ENCODE measurements at regions not wholly inside any gene's neighbourhood (a gene's known extent, or its start where the extent isn't known, plus 50 kb on each side); places are given as distances from the start of the nearest gene placed in this dataset.

DNA sequence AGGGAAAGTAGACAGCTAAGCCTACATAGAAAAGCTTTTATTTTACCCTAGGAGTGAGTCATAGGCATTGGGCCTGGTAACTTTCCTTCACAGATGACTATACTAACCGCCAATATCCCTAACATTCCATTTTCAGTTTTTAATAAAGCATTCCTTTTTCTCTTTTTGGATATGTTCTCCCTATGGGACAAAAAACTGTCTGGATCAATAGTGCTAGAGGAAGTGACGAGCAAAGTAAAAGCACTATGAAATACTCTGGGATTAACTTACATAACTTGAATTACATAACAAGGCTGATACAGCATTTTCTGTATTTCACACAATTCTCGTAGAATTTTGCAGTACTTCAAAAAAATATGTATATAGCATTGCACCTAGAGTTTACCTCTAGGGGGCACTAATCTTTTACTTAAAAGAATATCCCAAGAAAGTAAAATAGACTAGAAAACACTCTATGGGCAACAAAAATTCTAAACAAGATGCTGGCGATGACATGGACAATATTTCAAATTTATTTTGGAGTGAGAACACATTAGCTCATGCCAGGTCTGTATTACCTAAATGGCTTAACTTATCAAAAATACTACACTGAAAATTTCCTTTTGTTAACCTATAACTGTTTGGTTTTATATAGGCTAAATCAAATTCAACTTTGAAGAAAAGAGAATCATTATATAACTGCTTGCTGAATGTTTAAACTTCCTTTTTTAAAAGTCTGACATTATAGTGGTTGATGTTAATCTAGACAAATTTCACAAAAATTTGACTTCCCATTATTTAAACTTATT, 66.3 kb upstream of the DST start:
- DNase-seq = peak; percentile 20

DNA sequence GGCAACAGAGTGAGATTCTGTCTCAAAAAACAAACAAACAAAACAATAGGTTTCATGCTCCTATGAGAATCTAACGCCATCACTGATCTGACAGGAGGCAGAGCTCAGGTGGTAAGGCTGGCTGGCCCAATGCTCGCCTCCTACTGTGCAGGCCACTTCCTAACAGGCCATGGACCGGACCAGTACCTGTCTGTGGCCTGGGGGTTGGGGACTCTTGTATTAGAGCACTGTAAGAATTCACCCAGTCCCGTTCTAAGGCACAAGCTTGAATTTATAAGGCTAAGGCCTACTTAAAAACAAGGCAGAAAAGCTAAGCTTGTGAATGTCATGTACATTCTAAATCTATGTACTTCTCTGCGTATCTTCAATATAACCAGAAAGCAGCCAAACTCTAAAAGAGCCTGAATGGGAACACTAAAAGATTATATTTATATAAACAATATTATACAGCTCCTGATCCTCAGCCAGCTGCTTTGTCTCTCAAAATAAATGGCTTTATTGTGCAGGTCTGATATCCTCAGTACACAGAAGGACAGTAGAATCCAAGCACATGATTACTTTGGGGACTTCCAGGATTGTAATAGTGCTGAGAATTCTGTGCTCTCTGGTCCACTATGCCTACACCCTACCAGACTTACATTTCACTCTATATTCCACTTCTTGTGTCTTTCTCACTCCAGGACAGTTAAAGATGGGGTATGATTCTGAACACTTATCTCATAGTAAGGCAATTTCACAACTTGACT, 64.5 kb upstream of the DST start:
- DNase-seq = no peak

DNA sequence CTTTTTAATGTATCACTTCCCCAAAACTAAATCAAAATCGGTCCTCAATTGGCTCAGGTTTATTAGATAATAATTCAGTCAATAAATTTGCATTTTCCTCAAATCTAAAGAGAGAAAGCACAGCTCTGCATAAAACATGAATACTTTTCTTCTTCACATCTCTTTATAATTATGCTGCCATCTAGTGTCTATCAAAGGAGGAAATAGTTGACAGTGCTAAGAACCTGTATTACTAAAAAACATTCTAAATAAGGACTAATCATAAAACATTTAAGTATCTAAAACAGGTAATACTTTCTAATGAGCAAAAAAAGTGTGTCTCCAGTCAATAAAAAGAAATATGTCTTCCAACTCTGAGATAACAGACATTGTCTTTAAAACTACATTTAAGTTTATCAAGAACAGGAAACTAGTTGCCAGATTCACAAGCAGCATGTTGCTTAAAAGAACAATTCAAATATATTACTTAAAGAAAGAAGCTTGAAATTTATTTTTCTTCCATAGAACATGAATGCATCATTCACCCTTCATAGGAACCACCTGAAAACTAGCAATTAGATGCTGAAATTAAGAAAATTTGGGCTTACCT, 56.5 kb upstream of the DST start:
- DNase-seq = no peak

DNA sequence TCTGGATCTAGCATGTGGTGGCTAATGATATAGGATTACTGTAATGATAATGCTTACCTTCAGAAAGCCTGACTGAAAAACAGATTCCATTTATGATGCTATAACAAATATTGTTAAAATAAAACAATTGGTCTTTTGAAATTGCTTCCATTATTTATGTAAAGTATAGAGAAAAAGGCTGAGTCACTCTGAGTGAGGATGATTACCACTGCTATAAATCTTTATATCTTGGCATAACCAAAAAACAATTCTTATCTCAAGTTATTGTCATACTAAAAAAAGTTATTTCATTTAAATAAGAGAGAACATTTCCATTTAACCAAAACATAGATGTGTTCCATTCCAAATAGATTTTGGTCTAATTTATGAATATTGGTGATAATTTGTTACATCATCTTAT, 53.0 kb upstream of the DST start:
- no peak for DNase-seq

DNA sequence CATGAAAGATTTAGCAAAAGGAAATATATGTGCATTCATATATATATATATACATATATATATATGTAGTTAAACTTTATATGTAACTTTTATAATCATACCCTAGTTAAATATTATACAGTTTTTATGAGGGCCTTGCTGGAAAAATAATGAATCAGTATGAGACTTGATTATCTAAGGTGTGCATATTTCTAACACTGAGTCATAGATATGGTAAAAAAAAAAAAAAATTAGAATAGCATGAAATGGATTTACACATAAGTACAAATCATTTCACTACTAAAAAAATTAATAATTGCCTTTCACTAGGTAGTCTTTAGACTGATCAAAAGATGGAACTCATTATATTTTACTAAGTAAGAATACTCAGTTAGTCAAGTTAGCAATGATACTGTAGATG, 51.3 kb upstream of the DST start:
- no peak for DNase-seq

DNA sequence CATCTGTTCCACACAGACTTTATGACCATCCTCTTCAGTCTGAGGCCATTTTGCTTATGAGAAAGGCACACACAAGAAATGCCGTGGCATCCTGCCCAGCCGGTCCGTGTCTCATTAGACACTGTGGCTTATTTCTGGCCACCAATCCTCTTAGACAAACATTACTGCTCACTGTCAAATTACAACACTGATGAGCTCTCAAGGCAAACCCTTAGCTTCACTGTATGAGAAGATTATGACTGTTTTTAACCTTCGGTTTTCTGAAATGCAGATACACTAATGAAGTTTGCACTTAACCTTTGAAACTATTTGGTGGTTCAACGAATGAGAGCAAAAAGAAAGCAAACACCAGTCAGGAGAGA, 50.5 kb upstream of the DST start:
- DNase-seq = no peak

DNA sequence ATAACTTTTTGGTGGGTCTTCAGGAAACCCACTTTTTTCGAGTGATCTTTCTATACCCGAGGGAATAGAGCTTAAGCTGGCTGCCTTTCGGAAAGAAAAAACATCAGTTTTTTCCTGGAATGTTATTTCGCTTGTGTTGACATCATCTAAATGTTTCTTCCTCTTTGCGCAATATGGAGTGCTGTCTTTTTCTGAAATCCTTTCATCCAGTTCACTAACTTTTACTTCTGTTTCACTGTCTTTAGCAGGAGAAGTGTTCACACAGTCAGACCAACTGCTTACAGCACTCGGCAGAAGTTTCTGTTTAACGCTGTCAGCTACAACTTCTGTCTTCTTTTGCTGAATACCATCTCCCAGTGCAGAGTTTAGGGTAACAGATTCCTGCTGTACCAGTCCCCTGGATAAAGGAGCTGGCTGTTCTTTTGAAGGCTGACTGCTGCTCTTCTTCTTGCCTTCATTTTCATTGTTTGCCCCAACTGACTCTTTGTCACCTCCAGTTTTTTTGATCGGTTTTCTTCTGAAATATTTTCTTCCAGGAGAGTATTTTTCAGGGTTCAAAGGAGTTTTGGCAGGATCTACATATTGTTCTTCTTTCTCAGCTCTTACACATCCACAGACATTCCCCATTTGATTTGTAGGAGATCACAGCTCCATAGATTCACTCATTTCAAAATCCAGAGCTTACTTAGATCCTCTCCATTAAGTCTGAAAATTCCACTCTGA, 50.0 kb upstream of the DST start:
- DNase-seq = no peak

All from CD4-positive, alpha-beta T cell treated with Interleukin-12 subunit alpha and Interleukin-12 subunit beta, for 1 hour (primary cell).